SK-N-SH treated with all-trans-retinoic acid at 6 μM for 48 hours (cell line): ENCODE measurements at regions not wholly inside any gene's neighbourhood (a gene's known extent, or its start where the extent isn't known, plus 50 kb on each side); places are given as distances from the start of the nearest gene placed in this dataset.

ENCODE experiments used
- ATAC-seq: fragments of 200-7000 bp; cut with Tn5 transposase; 3 replicates; pipeline ENCODE4 v1.9.1; 2020; ENCODE audit warnings: mild to moderate bottlenecking, moderate library complexity
- BACH2 ChIP-seq: fragments of 250-450 bp; sonication (Bioruptor Pico); IDR thresholded peaks from 2 replicates; pipeline ENCODE4 v1.9.0; 2021; ENCODE audit warnings: mild to moderate bottlenecking, borderline replicate concordance
- CSDC2 ChIP-seq: fragments of 250-450 bp; sonication (Bioruptor Pico); IDR thresholded peaks from 2 replicates; pipeline ENCODE4 v1.5.0; 2020; ENCODE audit warnings: mild to moderate bottlenecking, moderate library complexity
- CSRNP3 ChIP-seq: fragments of 250-450 bp; sonication (Bioruptor Pico); IDR thresholded peaks from 2 replicates; pipeline ENCODE4 v1.5.1; 2021; ENCODE audit warnings: mild to moderate bottlenecking, moderate library complexity
- ESRRG ChIP-seq: fragments of 250-450 bp; sonication (Bioruptor Pico); IDR thresholded peaks from 2 replicates; pipeline ENCODE4 v1.6.1; 2021; ENCODE audit warnings: mild to moderate bottlenecking
- GLIS3 ChIP-seq: fragments of 250-450 bp; sonication (Bioruptor Pico); IDR thresholded peaks from 2 replicates; pipeline ENCODE4 v1.5.0; 2020; ENCODE audit warnings: mild to moderate bottlenecking, moderate library complexity
- ISL1 ChIP-seq: fragments of 250-450 bp; sonication (Bioruptor Pico); IDR thresholded peaks from 2 replicates; pipeline ENCODE4 v2.1.2; 2022; ENCODE audit warnings: mild to moderate bottlenecking, moderate library complexity
- OSR1 ChIP-seq: fragments of 250-450 bp; sonication (Bioruptor Pico); IDR thresholded peaks from 2 replicates; pipeline ENCODE4 v1.8.0; 2022; ENCODE audit warnings: moderate library complexity, mild to moderate bottlenecking, inconsistent platforms
- PPARA ChIP-seq: fragments of 250-450 bp; sonication (Bioruptor Pico); IDR thresholded peaks from 2 replicates; pipeline ENCODE4 v1.5.0; 2020; ENCODE audit warnings: mild to moderate bottlenecking, borderline replicate concordance
- RARB ChIP-seq: fragments of 250-450 bp; sonication (Bioruptor Pico); IDR thresholded peaks from 2 replicates; pipeline ENCODE4 v1.8.0; 2021; ENCODE audit warnings: mild to moderate bottlenecking, moderate library complexity
- SNAI2 ChIP-seq: fragments of 250-450 bp; sonication (Bioruptor Pico); IDR thresholded peaks from 2 replicates; pipeline ENCODE4 v1.5.0; 2020; ENCODE audit warnings: mild to moderate bottlenecking, moderate library complexity
- TCF4 ChIP-seq: fragments of 250-450 bp; sonication (Bioruptor Pico); IDR thresholded peaks from 2 replicates; pipeline ENCODE4 v1.8.0; 2021; ENCODE audit warnings: mild to moderate bottlenecking, moderate library complexity, borderline replicate concordance
- TOX ChIP-seq: fragments of 250-450 bp; sonication (Bioruptor Pico); IDR thresholded peaks from 2 replicates; pipeline ENCODE4 v1.8.0; 2021; ENCODE audit warnings: mild to moderate bottlenecking, moderate library complexity, borderline replicate concordance
- ZFP3 ChIP-seq: fragments of 250-450 bp; sonication (Bioruptor Pico); IDR thresholded peaks from 2 replicates; pipeline ENCODE4 v1.5.0; 2020; ENCODE audit warnings: mild to moderate bottlenecking, moderate library complexity
- ZFP30 ChIP-seq: fragments of 450-650 bp; formaldehyde crosslinking; IDR thresholded peaks from 2 replicates; pipeline ENCODE4 v1.5.0; 2022; ENCODE audit warnings: mild to moderate bottlenecking, moderate library complexity
- ZNF565 ChIP-seq: fragments of 450-650 bp; formaldehyde crosslinking; conservative IDR thresholded peaks from 2 replicates; pipeline ENCODE4 v1.5.0; 2020; ENCODE audit warnings: low read depth, mild to moderate bottlenecking, moderate library complexity
- ZNF70 ChIP-seq: fragments of 450-650 bp; formaldehyde crosslinking; IDR thresholded peaks from 2 replicates; pipeline ENCODE4 v1.5.0; 2020; ENCODE audit warnings: mild to moderate bottlenecking, moderate library complexity
- TF ChIP-seq, protein P1 (sequence below): fragments of 250-450 bp; sonication (Bioruptor Pico); IDR thresholded peaks from 2 replicates; pipeline ENCODE4 v1.8.0; 2021; ENCODE audit warnings: low read depth, mild to moderate bottlenecking, moderate library complexity, borderline replicate concordance
- TF ChIP-seq, protein P2 (sequence below): fragments of 250-450 bp; sonication (Bioruptor Pico); IDR thresholded peaks from 2 replicates; pipeline ENCODE4 v1.5.1; 2020; ENCODE audit warnings: low read depth, mild to moderate bottlenecking, moderate library complexity
- TF ChIP-seq, protein P3 (sequence below): fragments of 250-450 bp; sonication (Bioruptor Pico); IDR thresholded peaks from 2 replicates; pipeline ENCODE4 v1.5.0; 2020; ENCODE audit warnings: mild to moderate bottlenecking, moderate library complexity
- TF ChIP-seq, protein P4 (sequence below): fragments of 250-450 bp; sonication (Bioruptor Pico); IDR thresholded peaks from 2 replicates; pipeline ENCODE4 v1.8.0; 2020; ENCODE audit warnings: mild to moderate bottlenecking, moderate library complexity, borderline replicate concordance

- ATAC-seq: no peak
- TF ChIP-seq OSR1 (CRISPR knock-in tag) (no peak), TCF4 (CRISPR knock-in tag) (no peak), GLIS3 (CRISPR knock-in tag) (no peak), ZFP30 (CRISPR knock-in tag) (no peak), CSRNP3 (no peak), ZFP3 (CRISPR knock-in tag) (no peak), ESRRG (CRISPR knock-in tag) (no peak), ZNF565 (CRISPR knock-in tag) (no peak), BACH2 (CRISPR knock-in tag) (no peak), PPARA (CRISPR knock-in tag) (no peak), TOX (CRISPR knock-in tag) (no peak), SNAI2 (CRISPR knock-in tag) (no peak), CSDC2 (CRISPR knock-in tag) (no peak), RARB (CRISPR knock-in tag) (no peak), ISL1 (CRISPR knock-in tag) (no peak)
- TF ChIP-seq, protein P1, sequence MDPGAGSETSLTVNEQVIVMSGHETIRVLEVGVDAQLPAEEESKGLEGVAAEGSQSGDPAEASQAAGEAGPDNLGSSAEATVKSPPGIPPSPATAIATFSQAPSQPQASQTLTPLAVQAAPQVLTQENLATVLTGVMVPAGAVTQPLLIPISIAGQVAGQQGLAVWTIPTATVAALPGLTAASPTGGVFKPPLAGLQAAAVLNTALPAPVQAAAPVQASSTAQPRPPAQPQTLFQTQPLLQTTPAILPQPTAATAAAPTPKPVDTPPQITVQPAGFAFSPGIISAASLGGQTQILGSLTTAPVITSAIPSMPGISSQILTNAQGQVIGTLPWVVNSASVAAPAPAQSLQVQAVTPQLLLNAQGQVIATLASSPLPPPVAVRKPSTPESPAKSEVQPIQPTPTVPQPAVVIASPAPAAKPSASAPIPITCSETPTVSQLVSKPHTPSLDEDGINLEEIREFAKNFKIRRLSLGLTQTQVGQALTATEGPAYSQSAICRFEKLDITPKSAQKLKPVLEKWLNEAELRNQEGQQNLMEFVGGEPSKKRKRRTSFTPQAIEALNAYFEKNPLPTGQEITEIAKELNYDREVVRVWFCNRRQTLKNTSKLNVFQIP (CRISPR knock-in tag): no peak
- TF ChIP-seq, protein P2, sequence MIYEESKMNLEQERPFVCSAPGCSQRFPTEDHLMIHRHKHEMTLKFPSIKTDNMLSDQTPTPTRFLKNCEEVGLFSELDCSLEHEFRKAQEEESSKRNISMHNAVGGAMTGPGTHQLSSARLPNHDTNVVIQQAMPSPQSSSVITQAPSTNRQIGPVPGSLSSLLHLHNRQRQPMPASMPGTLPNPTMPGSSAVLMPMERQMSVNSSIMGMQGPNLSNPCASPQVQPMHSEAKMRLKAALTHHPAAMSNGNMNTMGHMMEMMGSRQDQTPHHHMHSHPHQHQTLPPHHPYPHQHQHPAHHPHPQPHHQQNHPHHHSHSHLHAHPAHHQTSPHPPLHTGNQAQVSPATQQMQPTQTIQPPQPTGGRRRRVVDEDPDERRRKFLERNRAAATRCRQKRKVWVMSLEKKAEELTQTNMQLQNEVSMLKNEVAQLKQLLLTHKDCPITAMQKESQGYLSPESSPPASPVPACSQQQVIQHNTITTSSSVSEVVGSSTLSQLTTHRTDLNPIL (CRISPR knock-in tag): no peak
- TF ChIP-seq, protein P3, sequence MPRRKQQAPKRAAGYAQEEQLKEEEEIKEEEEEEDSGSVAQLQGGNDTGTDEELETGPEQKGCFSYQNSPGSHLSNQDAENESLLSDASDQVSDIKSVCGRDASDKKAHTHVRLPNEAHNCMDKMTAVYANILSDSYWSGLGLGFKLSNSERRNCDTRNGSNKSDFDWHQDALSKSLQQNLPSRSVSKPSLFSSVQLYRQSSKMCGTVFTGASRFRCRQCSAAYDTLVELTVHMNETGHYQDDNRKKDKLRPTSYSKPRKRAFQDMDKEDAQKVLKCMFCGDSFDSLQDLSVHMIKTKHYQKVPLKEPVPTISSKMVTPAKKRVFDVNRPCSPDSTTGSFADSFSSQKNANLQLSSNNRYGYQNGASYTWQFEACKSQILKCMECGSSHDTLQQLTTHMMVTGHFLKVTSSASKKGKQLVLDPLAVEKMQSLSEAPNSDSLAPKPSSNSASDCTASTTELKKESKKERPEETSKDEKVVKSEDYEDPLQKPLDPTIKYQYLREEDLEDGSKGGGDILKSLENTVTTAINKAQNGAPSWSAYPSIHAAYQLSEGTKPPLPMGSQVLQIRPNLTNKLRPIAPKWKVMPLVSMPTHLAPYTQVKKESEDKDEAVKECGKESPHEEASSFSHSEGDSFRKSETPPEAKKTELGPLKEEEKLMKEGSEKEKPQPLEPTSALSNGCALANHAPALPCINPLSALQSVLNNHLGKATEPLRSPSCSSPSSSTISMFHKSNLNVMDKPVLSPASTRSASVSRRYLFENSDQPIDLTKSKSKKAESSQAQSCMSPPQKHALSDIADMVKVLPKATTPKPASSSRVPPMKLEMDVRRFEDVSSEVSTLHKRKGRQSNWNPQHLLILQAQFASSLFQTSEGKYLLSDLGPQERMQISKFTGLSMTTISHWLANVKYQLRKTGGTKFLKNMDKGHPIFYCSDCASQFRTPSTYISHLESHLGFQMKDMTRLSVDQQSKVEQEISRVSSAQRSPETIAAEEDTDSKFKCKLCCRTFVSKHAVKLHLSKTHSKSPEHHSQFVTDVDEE (CRISPR knock-in tag): no peak
- TF ChIP-seq, protein P4, sequence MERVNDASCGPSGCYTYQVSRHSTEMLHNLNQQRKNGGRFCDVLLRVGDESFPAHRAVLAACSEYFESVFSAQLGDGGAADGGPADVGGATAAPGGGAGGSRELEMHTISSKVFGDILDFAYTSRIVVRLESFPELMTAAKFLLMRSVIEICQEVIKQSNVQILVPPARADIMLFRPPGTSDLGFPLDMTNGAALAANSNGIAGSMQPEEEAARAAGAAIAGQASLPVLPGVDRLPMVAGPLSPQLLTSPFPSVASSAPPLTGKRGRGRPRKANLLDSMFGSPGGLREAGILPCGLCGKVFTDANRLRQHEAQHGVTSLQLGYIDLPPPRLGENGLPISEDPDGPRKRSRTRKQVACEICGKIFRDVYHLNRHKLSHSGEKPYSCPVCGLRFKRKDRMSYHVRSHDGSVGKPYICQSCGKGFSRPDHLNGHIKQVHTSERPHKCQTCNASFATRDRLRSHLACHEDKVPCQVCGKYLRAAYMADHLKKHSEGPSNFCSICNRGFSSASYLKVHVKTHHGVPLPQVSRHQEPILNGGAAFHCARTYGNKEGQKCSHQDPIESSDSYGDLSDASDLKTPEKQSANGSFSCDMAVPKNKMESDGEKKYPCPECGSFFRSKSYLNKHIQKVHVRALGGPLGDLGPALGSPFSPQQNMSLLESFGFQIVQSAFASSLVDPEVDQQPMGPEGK (CRISPR knock-in tag): no peak
Observed at GRCh38 chr4:1549638-1550035, 134.5 kb downstream of the FAM53A start.

DNA sequence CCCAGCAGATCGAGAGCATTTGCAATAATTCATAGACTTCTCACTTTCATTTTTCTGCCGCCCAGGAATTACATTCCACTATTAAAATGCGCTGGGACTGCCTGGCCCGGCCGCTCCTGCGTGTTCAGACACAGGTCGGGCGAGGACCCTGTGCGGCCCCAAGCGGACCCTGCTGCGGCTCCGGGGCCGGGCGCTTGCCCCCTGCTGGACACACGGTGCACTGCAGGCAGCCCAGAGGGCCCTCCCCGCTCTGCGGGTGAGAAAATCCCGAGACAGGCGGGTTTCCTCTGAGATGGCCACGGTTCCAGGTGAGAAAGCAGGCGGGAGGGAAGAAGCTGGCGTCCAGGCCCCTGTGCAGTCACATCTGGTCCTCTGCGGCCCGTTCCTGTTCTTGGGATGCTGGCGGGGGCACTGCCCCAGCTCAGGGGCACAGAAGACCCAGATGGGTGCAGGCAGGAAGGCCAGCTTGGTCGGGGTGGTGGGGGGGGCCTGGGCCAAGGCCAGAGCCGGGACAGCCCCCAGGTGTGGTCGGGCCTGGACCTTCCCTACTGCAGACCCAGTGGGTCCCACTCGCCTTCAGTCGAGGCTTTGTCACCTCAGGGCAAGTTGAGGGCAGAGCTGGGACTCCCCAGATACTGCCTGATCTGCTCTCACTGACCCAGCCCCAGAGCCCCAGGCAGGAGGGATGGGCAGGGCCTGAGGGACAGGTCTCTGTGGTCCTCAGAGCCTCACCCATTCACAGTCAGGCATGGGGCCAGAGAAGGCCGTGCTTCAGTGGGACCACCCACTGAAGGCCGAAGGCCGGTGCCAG lies 135.1 kb downstream of the FAM53A start:
- peak; percentile 90 for ATAC-seq

GRCh38 chr4:1547856-1548826 lies 136.0 kb downstream of the FAM53A start:
- no peak for TF ChIP-seq TCF4 (CRISPR knock-in tag)
- TF ChIP-seq ZFP30 (CRISPR knock-in tag): no peak
- no peak for TF ChIP-seq ZNF565 (CRISPR knock-in tag)
- no peak for TF ChIP-seq ISL1 (CRISPR knock-in tag)
- no peak for TF ChIP-seq GLIS3 (CRISPR knock-in tag)
- no peak for TF ChIP-seq RARB (CRISPR knock-in tag)
- no peak for TF ChIP-seq ZNF70 (CRISPR knock-in tag)
- TF ChIP-seq BACH2 (CRISPR knock-in tag): no peak
- no peak for TF ChIP-seq OSR1 (CRISPR knock-in tag)
- ATAC-seq: no peak; the same call in 2 of the 3 replicates
